ENCODE measurements at regions not wholly inside any gene's neighbourhood (a gene's known extent, or its start where the extent isn't known, plus 50 kb on each side); places are given as distances from the start of the nearest gene placed in this dataset.
"Not testable (repeated sequence)": the region's sequence is repeated elsewhere in the genome, so short reads cannot be mapped to it uniquely, and the experiment has no call there.

DNA sequence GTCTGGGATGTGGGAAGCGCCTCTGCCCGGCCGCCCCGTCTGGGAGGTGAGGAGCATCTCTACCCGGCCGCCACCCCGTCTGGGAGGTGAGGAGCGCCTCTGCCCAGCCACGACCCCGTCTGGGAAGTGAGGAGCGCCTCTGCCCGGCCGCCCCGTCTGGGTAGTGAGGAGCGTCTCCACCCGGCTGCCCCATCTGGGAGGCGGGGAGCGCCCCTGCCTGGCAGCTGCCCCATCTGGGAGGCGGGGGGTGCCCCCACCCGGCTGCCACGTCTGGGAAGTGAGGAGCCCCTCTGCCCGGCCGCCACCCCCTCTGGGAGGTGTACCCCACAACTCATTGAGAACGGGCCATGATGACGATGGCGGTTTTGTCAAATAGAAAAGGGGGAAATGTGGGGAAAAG, 288.3 kb downstream of the SPRY1 start:
- DNase-seq: not testable (repeated sequence)

DNA sequence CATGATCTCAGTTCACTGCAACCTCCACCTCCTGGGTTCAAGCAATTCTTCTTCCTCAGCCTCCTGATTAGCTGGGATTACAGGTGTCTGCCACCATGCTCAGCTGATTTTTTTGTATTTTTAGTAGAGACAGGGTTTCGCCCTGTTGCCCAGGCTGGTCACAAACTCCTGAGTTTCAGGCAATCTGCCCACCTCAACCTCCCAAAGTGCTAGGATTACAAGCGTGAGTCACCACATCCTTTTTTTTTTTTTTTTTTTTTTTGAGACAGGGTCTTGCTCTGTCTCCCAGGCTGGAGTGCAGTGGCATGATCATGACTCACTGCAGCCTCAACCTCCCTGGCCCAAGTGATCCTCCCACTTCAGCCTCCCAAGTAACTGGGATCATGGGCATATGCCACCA, 298.9 kb downstream of the SPRY1 start:
- not testable (repeated sequence) for DNase-seq

DNA sequence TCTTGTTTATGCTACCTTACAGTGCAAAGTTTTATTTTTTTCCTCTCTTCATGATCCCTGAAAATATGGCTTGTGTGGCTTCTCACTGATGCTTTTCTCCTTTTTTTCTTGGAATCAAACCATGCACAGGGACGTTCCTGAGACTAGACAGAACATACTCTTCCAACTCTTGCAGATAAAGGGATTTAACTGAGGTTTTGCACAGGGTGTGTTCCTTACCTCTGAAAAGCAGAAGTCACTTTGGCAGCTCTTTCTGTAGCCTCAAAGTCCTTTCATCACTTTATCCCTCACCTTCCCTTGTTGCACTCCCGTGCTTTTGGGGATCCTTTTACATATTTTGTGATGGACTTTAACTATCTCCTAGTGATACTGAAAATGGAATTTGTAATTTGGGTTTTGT, 300.1 kb downstream of the SPRY1 start:
- DNase-seq: peak; percentile 65

DNA sequence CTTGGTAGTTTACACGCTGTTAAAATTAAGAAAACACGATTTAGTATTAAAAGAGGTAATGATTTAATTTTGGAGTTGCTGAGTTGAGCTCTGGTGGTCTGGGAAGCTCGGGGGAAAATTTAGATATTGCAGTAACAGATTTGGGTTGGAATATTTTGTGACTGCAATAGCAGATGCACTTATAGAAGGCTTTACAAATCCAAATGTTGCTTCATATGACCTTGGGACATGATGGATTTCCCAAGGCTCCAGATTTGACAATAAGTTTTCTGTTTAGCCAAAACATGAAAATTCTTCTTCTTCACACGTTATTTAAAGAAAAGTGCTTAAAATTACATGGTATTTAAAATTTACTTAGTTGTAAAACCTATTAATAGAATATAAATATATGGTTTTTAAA, 302.0 kb downstream of the SPRY1 start:
- no peak for DNase-seq

DNA sequence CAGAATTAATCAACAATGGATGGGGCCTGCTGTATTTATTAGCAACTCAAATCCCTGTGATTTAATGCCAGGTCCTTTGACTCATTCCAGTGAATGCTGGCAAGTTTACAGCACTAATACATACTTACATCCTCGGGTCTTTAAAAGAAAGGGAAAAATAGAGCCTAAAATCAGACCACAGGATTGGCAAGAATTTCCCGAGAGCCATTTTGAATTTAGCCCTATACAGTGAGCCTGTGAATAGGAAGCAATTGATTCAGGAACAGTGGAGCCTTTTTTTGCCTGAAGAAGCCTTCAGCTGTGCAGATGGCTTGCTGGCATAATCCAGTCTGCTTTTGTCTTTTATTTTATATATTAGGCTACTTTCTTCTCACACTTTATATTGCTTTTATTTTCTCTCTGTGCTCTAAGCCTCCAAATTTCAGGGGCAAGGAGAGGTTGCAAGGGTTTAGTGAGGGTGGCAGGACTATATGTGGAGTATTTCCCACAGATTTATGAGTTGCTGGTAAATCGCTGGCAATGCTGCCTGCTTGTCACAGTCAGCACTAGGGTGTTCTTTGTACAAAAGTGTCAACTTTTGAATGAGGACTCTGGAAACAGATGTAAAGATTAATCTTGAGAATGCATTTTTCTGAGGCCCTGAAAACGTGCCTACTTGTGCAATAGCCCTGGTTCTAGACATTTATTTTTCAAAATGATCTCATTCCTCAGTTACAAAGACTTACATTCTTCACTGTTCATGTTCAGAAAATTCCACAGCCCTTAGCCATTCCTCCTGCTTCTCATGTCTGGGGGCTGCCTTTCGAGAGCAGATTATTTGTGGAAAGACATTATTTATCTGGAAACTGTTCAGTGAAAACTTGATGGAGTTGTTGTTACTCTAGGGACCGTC, 303.5 kb downstream of the SPRY1 start:
- no peak for DNase-seq

DNA sequence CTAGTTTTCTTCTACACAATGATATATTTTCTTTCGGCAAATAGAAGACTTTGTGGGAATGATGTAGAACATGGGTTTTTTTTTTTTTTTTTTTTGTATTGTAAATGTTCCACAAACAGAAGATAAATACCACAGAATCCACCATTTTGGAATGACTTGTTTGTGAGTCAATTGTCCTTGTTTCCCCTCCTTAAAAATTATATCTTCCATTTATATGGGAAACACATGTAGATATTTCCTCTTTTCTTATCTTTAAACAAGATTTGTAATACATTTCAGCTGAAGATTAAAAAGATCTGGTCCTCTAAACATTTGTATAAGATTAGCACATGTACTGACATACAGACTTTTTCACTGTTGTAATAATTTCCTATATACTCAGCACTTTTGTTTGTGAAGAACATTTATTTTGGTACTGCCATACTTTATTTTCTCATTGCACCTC, 304.6 kb downstream of the SPRY1 start:
- DNase-seq: no peak

DNA sequence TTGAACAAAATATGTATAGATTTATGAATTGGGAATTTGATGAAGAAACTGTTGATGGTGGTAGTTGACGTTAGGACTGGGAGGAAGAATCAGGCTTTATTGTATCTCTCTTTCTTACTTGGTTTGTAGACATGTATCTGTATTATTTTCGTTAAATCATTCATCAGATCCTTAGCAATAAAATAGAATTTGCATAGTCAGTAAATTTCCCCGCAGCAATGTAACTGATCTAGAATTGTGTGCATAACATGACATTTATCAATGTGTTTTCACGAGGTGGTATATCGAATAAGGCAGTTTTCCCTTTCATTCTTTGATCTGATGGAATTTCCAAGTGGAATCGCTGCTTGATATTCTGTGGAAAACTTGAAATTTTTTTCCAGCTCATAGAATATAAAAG, 308.8 kb downstream of the SPRY1 start:
- DNase-seq: no peak

DNA sequence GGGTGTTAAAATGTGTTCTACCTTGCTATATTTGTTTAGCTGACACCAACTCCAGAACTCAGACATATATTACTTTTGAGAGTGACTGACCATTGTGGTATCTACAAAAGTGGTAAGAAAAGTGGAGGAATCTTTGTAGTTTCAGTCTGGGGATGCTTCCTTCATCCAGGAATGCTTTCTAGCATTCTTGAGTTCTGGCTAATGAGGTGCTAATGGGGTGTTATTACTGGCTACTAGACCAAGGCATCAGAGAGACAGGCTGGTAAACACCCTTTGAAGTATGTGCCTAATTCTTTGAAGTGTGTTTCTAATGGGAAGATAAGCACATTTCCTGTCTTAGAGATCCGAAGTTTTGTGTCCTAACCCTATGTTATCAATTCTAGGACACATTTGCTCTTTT, 310.4 kb downstream of the SPRY1 start:
- no peak for DNase-seq

DNA sequence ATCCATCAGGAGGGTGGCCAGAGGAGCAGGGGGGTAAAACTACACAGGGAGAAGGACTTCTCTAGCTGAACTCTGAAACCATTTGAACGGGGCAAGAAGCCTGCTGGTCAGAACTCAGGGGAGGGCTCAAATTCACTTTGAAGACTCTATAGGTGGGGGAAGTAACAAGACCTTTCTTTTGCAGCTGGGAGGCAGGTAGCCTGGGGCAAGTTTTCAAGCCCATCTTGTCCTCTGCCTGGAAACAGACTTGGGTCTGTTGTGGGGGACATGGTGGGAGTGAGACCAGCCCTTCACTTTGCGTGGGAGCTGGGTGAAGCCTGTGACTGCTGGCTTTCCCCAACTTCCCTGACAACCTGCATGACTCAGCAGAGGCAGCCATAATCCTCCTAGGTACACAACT, 312.3 kb downstream of the SPRY1 start:
- DNase-seq: no peak

DNA sequence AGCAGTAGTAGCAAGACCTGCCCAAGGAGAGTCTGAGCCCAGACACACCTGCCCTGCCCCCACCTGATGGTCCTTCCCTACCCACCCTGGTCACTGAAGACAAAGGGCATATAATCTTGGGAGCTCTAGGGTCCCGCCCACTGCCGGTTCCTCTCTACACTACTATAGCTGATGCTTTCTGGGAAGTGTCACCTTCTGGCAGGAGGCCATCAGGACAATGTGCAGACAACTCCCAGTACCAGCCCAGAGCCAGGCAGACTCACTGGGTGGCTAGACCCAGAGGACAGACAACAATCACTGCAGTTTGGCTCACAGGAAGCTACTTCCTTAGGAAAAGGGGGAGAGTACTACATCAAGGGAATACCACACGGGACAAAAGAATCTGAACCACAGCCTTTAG, 312.7 kb downstream of the SPRY1 start:
- no peak for DNase-seq

DNA sequence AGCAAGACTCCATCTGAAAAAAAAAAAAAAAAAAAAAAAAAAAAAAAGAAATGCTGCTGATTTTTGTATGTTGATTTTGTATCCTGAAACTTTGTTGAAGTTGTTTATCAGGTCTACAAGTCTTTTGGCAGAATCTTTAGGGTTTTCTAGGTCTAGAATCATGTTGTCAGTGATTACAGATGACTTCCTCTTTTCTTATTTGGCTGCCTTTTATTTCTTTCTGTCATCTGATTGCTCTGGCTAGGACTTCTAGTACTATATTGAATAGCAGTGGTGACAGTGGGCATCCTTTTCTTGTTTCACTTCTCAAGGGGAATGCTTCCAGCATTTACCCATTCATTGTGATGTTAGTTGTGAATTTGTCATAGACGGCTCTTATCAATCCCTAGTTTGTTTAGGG, 334.4 kb downstream of the SPRY1 start:
- DNase-seq: peak; percentile 78

DNA sequence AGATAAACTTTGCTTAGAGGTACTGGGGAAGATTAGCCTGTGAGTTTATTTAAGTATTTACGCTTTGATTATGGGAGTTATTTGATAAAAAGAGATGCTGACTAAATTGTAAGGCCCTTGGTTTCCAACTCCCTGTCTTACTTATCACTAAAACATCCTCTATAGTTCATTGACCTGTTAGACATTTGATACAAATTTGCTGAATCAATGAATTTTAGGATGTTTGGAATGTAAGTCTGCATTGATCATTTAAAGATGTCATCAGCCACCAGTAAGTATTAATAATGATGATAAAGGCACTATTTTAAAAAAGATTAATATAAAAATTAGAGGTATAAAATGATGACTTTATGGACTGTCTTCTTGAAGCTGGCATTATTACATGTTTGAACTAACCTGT, 340.6 kb downstream of the SPRY1 start:
- DNase-seq: no peak

DNA sequence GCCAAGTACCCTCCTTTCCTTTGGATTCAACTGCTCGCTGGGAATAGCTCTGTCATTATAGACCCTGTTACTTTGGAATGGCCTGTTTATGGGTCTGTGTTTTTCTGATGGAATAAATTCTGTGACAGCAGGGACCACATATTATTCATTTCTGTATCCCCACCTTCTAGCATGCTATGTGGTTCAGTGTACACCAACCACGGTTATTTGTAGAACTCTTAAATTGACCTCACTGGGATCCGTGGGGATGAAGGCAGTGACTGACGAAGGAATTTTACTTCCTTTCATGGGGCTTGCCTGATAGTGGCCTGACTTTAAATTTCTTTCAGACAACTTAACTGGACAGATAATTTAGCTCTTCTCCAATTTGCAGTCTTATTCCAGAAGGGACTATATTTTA, 343.2 kb downstream of the SPRY1 start:
- no peak for DNase-seq

DNA sequence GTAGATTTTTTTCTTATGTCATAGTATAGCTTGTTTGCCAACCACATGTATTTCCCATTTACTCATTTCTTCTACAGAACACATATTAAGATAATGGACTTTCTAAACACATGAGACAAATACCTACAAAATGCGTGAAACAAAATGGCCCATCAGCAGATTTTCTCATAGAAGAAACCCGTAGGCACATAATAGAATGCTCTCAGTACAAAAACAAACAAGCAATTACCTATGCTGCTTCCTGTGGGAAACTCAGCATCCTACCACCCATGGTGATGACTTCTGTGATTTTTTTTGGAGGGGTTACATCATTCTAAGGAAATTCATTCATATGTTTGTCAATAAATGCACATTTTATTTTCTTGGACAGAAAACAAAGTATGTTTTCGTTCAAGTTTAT, 343.6 kb downstream of the SPRY1 start:
- DNase-seq: no peak

DNA sequence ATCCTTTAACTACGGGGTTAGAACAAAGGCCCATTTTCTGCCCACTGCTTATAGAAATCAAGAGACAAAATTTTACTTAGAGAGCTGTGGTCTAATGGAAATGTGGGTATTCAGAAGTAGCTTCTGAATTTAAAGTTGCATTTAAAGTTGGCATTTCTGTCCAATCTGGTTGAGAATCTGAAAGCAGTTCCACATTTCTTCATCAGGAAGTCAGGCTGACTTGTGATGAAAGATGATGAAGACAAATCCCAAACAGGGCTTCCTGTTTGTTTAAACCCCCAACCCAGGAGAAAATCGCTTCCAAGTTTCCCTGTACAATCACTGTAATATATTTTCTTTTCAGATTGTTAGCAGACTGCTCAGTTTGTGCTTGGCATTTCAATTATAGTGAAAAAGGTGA, 345.3 kb downstream of the SPRY1 start:
- no peak for DNase-seq

DNA sequence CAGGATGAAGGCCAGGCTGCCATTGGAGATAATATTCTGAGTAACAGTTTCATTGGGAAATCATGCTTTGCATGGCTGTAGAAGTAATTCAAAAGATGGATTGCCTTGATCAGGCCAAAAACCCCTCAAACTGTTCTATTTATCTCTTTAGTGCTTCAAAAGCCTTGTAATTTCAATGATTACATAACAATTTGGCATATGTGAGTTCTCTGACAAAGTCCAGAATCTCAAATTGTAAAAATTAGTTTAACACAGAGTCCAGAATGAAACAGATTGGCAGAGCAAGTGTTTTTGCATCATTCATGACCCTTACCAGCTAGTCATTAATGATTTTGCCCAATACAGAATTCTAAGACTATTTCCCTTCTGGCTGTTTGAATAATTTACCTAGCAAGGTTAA, 347.3 kb downstream of the SPRY1 start:
- DNase-seq: no peak

DNA sequence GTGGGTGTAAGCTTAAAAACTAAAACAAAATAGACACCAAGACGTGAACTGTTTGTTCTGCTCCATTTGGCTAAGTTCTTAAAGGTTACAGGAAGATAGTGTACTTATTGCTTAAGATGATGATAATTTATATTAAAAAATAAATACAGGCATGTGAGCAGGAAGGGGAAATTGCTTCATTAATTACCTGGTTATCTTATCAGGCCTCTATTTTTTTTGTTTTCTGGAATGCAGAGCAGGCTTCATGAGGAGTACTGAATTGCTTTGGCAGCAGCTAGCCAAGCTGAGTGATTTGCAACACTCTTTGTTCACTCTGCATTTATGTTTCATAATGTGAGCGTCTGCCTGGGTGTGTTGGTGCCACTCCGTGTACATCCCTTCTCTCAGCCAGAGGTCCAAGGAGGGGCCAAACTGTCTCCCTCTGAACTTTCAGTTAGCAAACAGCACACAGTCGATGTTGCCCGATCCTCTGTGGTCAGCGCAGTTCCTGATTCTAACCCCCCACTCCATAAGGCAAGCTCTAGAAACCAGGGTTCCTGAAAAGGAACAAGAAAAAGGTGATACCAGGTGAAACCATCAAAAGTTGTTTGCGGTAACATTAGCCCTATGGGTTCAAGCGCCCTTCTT, 348.2 kb downstream of the SPRY1 start:
- no peak for DNase-seq

DNA sequence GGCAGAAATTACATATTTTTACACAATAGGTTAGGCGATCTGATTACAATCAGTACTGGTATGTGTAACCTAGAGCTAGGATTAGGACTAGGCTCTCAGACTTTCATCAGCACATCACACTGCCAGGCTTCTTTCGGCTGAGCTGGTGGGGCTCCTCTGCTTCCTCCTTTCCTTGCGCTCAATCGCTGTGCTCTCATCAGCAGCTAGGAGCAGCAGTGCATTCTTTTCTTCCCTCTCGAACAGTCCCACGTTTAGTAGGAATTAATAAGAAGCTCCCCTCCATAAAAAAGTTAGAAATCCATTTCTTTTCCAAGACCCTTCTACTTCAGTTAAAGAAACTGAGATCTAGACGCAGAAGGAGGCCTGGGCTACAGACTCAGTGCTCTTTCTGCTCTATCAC, 350.4 kb downstream of the SPRY1 start:
- DNase-seq: peak; percentile 19

DNA sequence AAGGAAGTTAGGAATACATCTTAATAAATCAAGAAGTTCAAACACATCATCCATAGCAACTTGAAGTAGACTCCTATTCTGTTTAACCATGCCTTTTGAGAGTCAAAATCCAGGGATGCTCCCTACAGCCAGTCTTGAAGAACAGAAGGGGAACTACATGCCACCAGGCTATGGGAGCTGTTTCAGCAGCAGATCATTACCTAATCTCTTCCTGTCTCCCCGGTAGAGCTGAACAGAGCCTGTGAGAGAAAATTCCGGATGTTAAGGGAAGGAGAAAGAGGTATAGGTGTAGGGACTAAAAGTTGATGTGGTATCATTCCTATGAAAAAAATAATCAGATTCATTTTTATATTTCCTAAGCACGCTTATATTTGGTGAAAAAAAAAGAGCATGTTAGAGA, 352.2 kb downstream of the SPRY1 start:
- DNase-seq: no peak

DNA sequence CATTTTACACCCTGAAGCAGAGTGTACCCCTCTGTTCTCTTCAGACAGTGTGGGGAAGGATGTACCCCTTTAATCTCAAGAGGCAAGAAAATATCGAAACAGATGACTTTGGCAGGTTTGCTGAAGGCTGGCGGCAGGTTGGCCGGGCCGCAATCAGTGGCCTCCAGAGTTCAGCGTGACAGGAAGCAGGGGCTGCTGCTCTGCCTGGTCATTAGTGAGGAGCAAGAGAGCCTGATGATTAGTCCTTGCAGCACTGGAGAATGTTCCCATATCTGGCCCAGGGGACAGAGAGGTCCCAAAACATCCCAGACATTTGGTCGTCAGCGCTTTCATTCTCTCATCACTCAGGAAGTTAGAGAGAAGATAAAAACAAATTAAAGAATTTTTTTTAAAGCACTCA, 352.8 kb downstream of the SPRY1 start:
- DNase-seq: no peak

DNA sequence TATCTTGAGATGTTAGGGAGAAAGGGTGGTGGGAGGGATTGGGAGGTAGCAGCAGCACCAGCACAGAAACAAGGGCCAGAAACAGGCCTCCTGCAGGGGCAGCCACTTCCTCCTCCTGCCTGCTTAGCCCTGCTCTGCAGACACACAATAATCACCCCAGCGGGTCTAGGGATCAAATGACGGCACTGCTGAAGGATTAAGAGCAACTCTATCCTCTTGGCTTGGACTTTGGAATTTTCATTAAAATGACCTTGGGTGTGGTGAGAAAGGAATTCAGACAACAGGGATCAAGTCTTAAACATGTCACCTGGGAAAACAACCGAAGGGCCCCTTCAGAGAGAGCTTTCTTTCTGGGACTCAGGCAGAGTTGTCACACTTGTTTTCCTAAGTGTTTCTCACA, 353.4 kb downstream of the SPRY1 start:
- DNase-seq: no peak

DNA sequence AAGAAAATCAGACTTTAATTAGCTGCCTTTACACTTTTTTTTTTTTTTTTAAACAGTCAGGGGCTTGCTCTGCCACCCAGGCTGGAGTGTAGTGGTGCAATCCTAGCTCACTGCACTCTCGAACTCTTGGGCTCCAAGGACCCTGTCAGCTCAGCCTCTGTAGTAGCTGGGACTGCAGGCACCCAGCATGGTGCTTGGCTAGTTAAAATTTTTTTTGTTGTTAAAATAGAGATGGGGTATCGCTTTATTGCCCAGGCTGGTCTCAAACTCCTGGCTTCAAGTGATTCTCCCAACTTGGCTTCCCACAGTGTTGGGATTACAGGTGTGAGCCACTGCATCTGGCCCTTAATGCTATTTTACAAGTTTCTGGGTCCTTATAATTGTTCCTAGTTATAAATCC, 359.1 kb downstream of the SPRY1 start:
- no peak for DNase-seq

DNA sequence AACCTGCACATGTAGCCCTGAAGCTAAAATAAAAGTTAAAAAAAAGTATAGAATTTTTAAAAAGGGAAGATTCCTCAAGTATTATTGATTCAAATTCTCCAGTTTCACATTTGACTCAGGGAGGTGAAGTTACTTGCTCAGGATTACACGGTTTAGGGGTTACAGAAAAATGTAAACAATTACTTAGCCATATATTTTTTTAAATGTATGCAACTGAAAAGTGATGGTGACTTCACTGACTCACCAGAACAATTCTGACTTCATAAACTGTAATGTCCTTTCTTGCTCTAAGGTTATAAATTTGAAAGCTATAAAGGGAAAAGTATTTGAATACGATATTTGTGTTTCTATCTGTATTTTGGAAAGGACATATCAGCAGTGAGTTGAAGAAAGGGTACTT, 371.2 kb downstream of the SPRY1 start:
- no peak for DNase-seq

DNA sequence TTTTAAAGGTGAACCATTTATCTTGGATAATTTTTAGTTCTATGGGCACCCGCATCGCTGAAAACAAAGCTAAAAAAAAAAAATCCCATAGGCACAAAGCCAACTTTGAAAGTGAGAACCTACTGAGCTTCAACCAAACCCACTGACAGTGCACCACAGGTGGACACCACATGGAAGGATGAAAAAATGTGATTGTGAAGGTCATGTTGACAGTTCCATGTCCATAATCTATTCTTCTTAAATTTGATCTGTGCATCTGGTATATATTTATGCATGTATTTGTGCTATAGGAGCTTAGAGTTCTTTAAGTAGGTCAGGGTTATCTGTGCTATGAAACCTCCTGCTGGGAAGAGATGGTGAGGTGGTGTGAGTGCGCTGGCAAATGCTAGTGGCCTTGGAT, 374.3 kb downstream of the SPRY1 start:
- no peak for DNase-seq

DNA sequence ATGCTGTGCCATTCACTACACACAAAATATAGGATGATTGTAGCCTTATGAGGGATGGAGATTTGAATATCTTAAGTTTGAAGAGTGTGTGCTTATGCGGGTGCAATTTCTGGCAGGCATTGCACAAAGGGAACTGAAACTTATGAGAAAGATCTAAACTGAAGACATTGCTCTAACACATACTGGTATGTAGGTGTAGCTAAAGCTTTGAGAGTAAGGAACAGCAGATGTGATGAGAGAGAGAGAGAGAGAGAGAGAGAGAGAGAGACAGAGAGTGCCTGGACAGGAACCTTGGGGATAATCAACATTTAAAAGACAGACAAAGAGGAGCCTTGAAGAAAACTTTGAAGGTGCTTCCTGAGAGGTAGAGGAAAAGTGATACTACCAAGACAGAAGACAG, 379.7 kb downstream of the SPRY1 start:
- no peak for DNase-seq
